HEK293 (cell line): ENCODE measurements at regions not wholly inside any gene's neighbourhood (a gene's known extent, or its start where the extent isn't known, plus 50 kb on each side); places are given as distances from the start of the nearest gene placed in this dataset.

Experiments
- CTCF ChIA-PET: fragments of 350-600 bp; formaldehyde crosslinking; extraction: SDS; loops from one replicate; lab custom pipeline; 2021; ENCODE audit warnings: antibody characterized with exemption; lab: Yijun Ruan, JAX
- POLR2A ChIA-PET: fragments of 300-600 bp; formaldehyde crosslinking; extraction: SDS; loops from one replicate; lab custom pipeline; 2020; ENCODE audit warnings: antibody characterized with exemption, inconsistent platforms; lab: Yijun Ruan, JAX
- H3K27ac ChIP-seq: fragments of 200-500 bp; sonication (Bioruptor generic); 2 replicates; pipeline ENCODE4 v1.5.1; 2014; ENCODE audit warnings: low read depth, low read length, control low read depth, inconsistent platforms; ENCODE audit errors: extremely low read depth
- H3K36me3 ChIP-seq, 2 experiments: fragments of 200-500 bp in 1 of 2; sonication (Bioruptor generic) in 1 of 2; 1 replicate in 1 of 2; 2 replicates in 1 of 2; pipeline ENCODE4 v1.5.1; 2014 to 2017; ENCODE audit warnings: inconsistent platforms in 2 of 2, low read length in 2 of 2; ENCODE audit not compliant: control insufficient read depth in 2 of 2, insufficient read depth in 1 of 2
- H3K4me1 ChIP-seq: fragments of 200-500 bp; sonication (Bioruptor generic); 2 replicates; pipeline ENCODE4 v1.5.1; 2014; ENCODE audit warnings: mild to moderate bottlenecking, low read length, inconsistent platforms; ENCODE audit not compliant: control insufficient read depth, insufficient read depth
- H3K4me3 ChIP-seq: 2 replicates; pipeline ENCODE4 v1.5.1; 2011; ENCODE audit warnings: low read depth, mild to moderate bottlenecking, control low read depth, low read length, moderate library complexity
- H3K9me3 ChIP-seq: fragments of 200-500 bp; sonication (Bioruptor generic); 2 replicates; pipeline ENCODE4 v1.5.1; 2014; ENCODE audit warnings: low read depth, low read length, inconsistent platforms; ENCODE audit not compliant: control insufficient read depth, insufficient read depth
- GLIS1 ChIP-seq: fragments of 450-650 bp; formaldehyde crosslinking; IDR thresholded peaks from 2 replicates; pipeline ENCODE4 v1.5.1; 2016; ENCODE audit warnings: missing biosample characterization, missing genetic modification characterization
- IKZF3 ChIP-seq: fragments of 450-650 bp; IDR thresholded peaks from 2 replicates; pipeline ENCODE4 v1.5.0; 2018; ENCODE audit warnings: missing biosample characterization, mild to moderate bottlenecking, missing genetic modification characterization, moderate library complexity
- KLF16 ChIP-seq: fragments of 450-650 bp; formaldehyde crosslinking; IDR thresholded peaks from 2 replicates; pipeline ENCODE4 v1.5.1; 2017; ENCODE audit warnings: missing biosample characterization, missing genetic modification characterization
- PBX3 ChIP-seq: sonication (generic); formaldehyde crosslinking; IDR thresholded peaks from 2 replicates; pipeline ENCODE4 v1.8.1; 2022; ENCODE audit warnings: mild to moderate bottlenecking, moderate library complexity, missing genetic modification reagents
- PRDM1 ChIP-seq: fragments of 450-650 bp; formaldehyde crosslinking; IDR thresholded peaks from 2 replicates; pipeline ENCODE4; 2016; ENCODE audit warnings: missing biosample characterization, missing genetic modification characterization
- REPIN1 ChIP-seq: fragments of 450-650 bp; formaldehyde crosslinking; IDR thresholded peaks from 2 replicates; pipeline ENCODE4 v1.5.1; 2017; ENCODE audit warnings: missing biosample characterization, missing genetic modification characterization, low read depth
- YY2 ChIP-seq: fragments of 450-650 bp; formaldehyde crosslinking; IDR thresholded peaks from 2 replicates; pipeline ENCODE4 v1.5.1; 2016; ENCODE audit warnings: missing biosample characterization, missing genetic modification characterization
- ZBTB26 ChIP-seq: fragments of 450-650 bp; formaldehyde crosslinking; optimal IDR thresholded peaks from 2 replicates; pipeline ENCODE3; 2016; ENCODE audit warnings: missing biosample characterization, mild to moderate bottlenecking, missing genetic modification characterization
- ZBTB44 ChIP-seq: fragments of 450-650 bp; IDR thresholded peaks from 2 replicates; pipeline ENCODE4 v1.5.1; 2018; ENCODE audit warnings: missing biosample characterization, mild to moderate bottlenecking, missing genetic modification characterization
- ZNF121 ChIP-seq: fragments of 450-650 bp; formaldehyde crosslinking; IDR thresholded peaks from 2 replicates; pipeline ENCODE4 v1.5.1; 2016; ENCODE audit warnings: missing biosample characterization, missing genetic modification characterization
- ZNF133 ChIP-seq: fragments of 450-650 bp; formaldehyde crosslinking; IDR thresholded peaks from 2 replicates; pipeline ENCODE4 v1.5.1; 2016; ENCODE audit warnings: missing biosample characterization, missing genetic modification characterization
- ZNF175 ChIP-seq: fragments of 450-650 bp; formaldehyde crosslinking; IDR thresholded peaks from 2 replicates; pipeline ENCODE4 v1.5.1; 2016; ENCODE audit warnings: missing biosample characterization, missing genetic modification characterization
- ZNF18 ChIP-seq: fragments of 450-650 bp; formaldehyde crosslinking; IDR thresholded peaks from 2 replicates; pipeline ENCODE4 v1.5.1; 2016; ENCODE audit warnings: missing biosample characterization, missing genetic modification characterization
- ZNF184 ChIP-seq: fragments of 450-650 bp; IDR thresholded peaks from 2 replicates; pipeline ENCODE4 v1.5.1; 2018; ENCODE audit warnings: missing biosample characterization, mild to moderate bottlenecking, missing genetic modification characterization
- ZNF19 ChIP-seq: fragments of 450-650 bp; formaldehyde crosslinking; IDR thresholded peaks from 2 replicates; pipeline ENCODE4; 2016; ENCODE audit warnings: missing biosample characterization, missing genetic modification characterization, low read depth
- ZNF324 ChIP-seq: fragments of 450-650 bp; formaldehyde crosslinking; IDR thresholded peaks from 2 replicates; pipeline ENCODE4 v1.5.1; 2016; ENCODE audit warnings: missing biosample characterization, missing genetic modification characterization
- ZNF391 ChIP-seq: fragments of 450-650 bp; formaldehyde crosslinking; IDR thresholded peaks from 2 replicates; pipeline ENCODE4 v1.5.1; 2016; ENCODE audit warnings: low read depth, missing biosample characterization, missing genetic modification characterization, borderline replicate concordance
- ZNF521 ChIP-seq: fragments of 450-650 bp; formaldehyde crosslinking; IDR thresholded peaks from 2 replicates; pipeline ENCODE4 v1.5.1; 2017; ENCODE audit warnings: missing biosample characterization, mild to moderate bottlenecking, missing genetic modification characterization
- ZNF529 ChIP-seq: fragments of 450-650 bp; formaldehyde crosslinking; IDR thresholded peaks from 2 replicates; pipeline ENCODE4 v1.5.1; 2017; ENCODE audit warnings: missing genetic modification characterization, missing biosample characterization; ENCODE audit not compliant: insufficient replicate concordance
- ZNF530 ChIP-seq: fragments of 450-650 bp; formaldehyde crosslinking; IDR thresholded peaks from 2 replicates; pipeline ENCODE4 v1.5.1; 2016; ENCODE audit warnings: low read depth, missing biosample characterization, missing genetic modification characterization
- ZNF548 ChIP-seq: fragments of 450-650 bp; formaldehyde crosslinking; IDR thresholded peaks from 2 replicates; pipeline ENCODE4 v1.5.1; 2016; ENCODE audit warnings: missing biosample characterization, missing genetic modification characterization
- ZNF558 ChIP-seq: fragments of 450-650 bp; formaldehyde crosslinking; IDR thresholded peaks from 2 replicates; pipeline ENCODE4 v1.5.1; 2016; ENCODE audit warnings: missing biosample characterization, missing genetic modification characterization
- ZNF629 ChIP-seq: fragments of 450-650 bp; formaldehyde crosslinking; IDR thresholded peaks from 2 replicates; pipeline ENCODE4 v1.5.1; 2017; ENCODE audit warnings: missing biosample characterization, missing genetic modification characterization
- ZNF792 ChIP-seq: fragments of 450-650 bp; formaldehyde crosslinking; IDR thresholded peaks from 2 replicates; pipeline ENCODE4 v1.5.1; 2016; ENCODE audit warnings: missing biosample characterization, missing genetic modification characterization
- ZNF830 ChIP-seq: fragments of 450-650 bp; IDR thresholded peaks from 2 replicates; pipeline ENCODE4 v1.5.0; 2018; ENCODE audit warnings: missing biosample characterization, missing genetic modification characterization, low read depth, mild to moderate bottlenecking, moderate library complexity
- TF ChIP-seq, protein P1 (sequence below): fragments of 450-650 bp; formaldehyde crosslinking; IDR thresholded peaks from 2 replicates; pipeline ENCODE4 v1.5.1; 2017; ENCODE audit warnings: missing biosample characterization, missing genetic modification characterization
- TF ChIP-seq, protein P2 (sequence below): fragments of 450-650 bp; formaldehyde crosslinking; IDR thresholded peaks from 2 replicates; pipeline ENCODE4 v1.5.1; 2016; ENCODE audit warnings: missing biosample characterization, missing genetic modification characterization
- TF ChIP-seq, protein P3 (sequence below): fragments of 450-650 bp; formaldehyde crosslinking; IDR thresholded peaks from 2 replicates; pipeline ENCODE4 v1.5.1; 2016; ENCODE audit warnings: missing biosample characterization, missing genetic modification characterization, low read depth

GRCh38 chr7:145193951-145194350 lies 358.1 kb upstream of the TPK1 start:
- TF ChIP-seq KLF16 (tag by site-specific recombination) (no peak), REPIN1 (tag by site-specific recombination) (no peak), ZNF521 (tag by site-specific recombination) (no peak), ZBTB44 (tag by site-specific recombination) (no peak), ZNF558 (tag by site-specific recombination) (no peak), ZNF529 (tag by site-specific recombination) (no peak), ZNF18 (tag by site-specific recombination) (no peak), ZNF548 (tag by site-specific recombination) (no peak), IKZF3 (tag by site-specific recombination) (no peak), ZNF391 (no peak), PBX3 (CRISPR knock-in tag) (no peak), PRDM1 (tag by site-specific recombination) (no peak)
- TF ChIP-seq, protein P1, sequence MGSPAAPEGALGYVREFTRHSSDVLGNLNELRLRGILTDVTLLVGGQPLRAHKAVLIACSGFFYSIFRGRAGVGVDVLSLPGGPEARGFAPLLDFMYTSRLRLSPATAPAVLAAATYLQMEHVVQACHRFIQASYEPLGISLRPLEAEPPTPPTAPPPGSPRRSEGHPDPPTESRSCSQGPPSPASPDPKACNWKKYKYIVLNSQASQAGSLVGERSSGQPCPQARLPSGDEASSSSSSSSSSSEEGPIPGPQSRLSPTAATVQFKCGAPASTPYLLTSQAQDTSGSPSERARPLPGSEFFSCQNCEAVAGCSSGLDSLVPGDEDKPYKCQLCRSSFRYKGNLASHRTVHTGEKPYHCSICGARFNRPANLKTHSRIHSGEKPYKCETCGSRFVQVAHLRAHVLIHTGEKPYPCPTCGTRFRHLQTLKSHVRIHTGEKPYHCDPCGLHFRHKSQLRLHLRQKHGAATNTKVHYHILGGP (tag by site-specific recombination), result no peak
- Histone ChIP-seq H3K9me3 (no peaks in the 10 kb centered on the region), H3K4me3 (no peak overlapping the region), H3K27ac (no peak overlapping the region), H3K4me1 (no peaks in the 10 kb centered on the region), H3K36me3 (no peaks in the 10 kb centered on the region)
- ChIA-PET CTCF (no interaction called here), POLR2A (no interaction called here)

- CTCF ChIA-PET, result no interaction called here
- no peaks in the 10 kb centered on the region for H3K36me3 ChIP-seq
- POLR2A ChIA-PET, result no interaction called here
- TF ChIP-seq KLF16 (tag by site-specific recombination) (no peak), ZNF121 (tag by site-specific recombination) (no peak), ZNF792 (tag by site-specific recombination) (no peak), ZNF175 (tag by site-specific recombination) (no peak), ZNF184 (tag by site-specific recombination) (no peak), ZNF324 (tag by site-specific recombination) (no peak), ZNF19 (tag by site-specific recombination) (no peak), ZNF530 (no peak), ZNF830 (tag by site-specific recombination) (no peak), ZNF133 (tag by site-specific recombination) (no peak), GLIS1 (tag by site-specific recombination) (no peak), ZNF629 (no peak), YY2 (no peak), ZBTB26 (tag by site-specific recombination) (no peak)
- TF ChIP-seq, protein P2, sequence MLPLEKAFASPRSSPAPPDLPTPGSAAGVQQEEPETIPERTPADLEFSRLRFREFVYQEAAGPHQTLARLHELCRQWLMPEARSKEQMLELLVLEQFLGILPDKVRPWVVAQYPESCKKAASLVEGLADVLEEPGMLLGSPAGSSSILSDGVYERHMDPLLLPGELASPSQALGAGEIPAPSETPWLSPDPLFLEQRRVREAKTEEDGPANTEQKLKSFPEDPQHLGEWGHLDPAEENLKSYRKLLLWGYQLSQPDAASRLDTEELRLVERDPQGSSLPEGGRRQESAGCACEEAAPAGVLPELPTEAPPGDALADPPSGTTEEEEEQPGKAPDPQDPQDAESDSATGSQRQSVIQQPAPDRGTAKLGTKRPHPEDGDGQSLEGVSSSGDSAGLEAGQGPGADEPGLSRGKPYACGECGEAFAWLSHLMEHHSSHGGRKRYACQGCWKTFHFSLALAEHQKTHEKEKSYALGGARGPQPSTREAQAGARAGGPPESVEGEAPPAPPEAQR (tag by site-specific recombination), result no peak
- TF ChIP-seq, protein P3, sequence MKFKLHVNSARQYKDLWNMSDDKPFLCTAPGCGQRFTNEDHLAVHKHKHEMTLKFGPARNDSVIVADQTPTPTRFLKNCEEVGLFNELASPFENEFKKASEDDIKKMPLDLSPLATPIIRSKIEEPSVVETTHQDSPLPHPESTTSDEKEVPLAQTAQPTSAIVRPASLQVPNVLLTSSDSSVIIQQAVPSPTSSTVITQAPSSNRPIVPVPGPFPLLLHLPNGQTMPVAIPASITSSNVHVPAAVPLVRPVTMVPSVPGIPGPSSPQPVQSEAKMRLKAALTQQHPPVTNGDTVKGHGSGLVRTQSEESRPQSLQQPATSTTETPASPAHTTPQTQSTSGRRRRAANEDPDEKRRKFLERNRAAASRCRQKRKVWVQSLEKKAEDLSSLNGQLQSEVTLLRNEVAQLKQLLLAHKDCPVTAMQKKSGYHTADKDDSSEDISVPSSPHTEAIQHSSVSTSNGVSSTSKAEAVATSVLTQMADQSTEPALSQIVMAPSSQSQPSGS, result no peak
- H3K4me1 ChIP-seq, result no peaks in the 10 kb centered on the region
- no peak overlapping the region for H3K27ac ChIP-seq
- no peak overlapping the region for H3K4me3 ChIP-seq
- no peaks in the 10 kb centered on the region for H3K9me3 ChIP-seq
Measured at GRCh38 chr7:145184956-145185355, 349.1 kb upstream of the TPK1 start.
